ENCODE measurements at regions not wholly inside any gene's neighbourhood (a gene's known extent, or its start where the extent isn't known, plus 50 kb on each side); places are given as distances from the start of the nearest gene placed in this dataset.

DNA sequence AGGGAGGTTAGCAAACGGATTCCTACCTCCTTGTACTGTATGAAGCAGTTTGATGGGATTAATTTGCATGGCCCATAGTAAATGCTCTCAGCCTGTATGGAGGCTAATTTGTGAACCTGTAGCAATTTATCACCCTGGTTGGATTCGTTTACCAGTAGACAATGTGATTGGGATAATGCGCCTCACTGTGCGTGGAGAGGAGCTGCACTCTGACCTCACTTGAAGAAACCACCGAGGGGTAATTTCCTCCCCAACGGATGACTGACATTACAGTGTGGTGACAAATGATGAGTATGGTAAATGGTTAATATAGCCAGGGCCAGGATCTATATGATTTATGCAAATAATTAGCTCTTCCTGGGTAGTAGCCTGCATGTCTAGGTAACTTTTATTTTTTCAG is 479.1 kb upstream of the RBFOX1 start:
- TF ChIP-seq EZH2 (IDR thresholded peaks at IDR 0.05; ENCODE audit: low read length) (no peak), CTCF (optimal IDR thresholded peaks at IDR 0.05 in 1 of 3, IDR thresholded peaks at IDR 0.05 in 1 of 3, conservative IDR thresholded peaks at IDR 0.05 in 1 of 3; ENCODE audit: extremely low read depth in 1 of 3, insufficient read depth in 2 of 3, low read length in 3 of 3) (no peak)

Data from keratinocyte (primary cell).